ENCODE measurements at regions not wholly inside any gene's neighbourhood (a gene's known extent, or its start where the extent isn't known, plus 50 kb on each side); places are given as distances from the start of the nearest gene placed in this dataset.

DNA sequence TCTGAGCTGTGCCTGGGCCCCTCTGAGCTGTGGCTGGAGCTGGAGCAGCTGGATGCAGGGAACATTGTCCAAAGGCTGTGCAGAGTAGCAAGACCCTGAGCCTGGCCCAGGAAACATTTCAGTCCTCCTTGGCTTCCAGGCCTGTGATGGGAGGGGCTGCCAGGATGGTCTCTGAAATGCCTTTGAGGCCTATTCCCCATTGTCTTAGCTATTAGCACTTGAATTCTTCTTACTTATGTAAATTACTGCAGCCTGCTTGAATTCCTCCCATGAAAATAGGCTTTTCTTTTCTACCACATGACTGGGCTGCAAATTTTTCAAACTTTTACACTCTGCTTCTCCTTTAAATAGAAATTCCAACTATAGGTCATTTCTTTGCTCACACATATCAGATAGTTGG lies 349.8 kb upstream of the KLHL4 start:
- TF ChIP-seq, protein P1, sequence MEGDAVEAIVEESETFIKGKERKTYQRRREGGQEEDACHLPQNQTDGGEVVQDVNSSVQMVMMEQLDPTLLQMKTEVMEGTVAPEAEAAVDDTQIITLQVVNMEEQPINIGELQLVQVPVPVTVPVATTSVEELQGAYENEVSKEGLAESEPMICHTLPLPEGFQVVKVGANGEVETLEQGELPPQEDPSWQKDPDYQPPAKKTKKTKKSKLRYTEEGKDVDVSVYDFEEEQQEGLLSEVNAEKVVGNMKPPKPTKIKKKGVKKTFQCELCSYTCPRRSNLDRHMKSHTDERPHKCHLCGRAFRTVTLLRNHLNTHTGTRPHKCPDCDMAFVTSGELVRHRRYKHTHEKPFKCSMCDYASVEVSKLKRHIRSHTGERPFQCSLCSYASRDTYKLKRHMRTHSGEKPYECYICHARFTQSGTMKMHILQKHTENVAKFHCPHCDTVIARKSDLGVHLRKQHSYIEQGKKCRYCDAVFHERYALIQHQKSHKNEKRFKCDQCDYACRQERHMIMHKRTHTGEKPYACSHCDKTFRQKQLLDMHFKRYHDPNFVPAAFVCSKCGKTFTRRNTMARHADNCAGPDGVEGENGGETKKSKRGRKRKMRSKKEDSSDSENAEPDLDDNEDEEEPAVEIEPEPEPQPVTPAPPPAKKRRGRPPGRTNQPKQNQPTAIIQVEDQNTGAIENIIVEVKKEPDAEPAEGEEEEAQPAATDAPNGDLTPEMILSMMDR (IDR thresholded peaks at IDR 0.05) = no peak
- TF ChIP-seq POLR2AphosphoS5 (IDR thresholded peaks at IDR 0.05; ENCODE audit: low read depth, low read length) (no peak), TCF7L2 (IDR thresholded peaks at IDR 0.05; ENCODE audit: low read depth, low read length) (no peak)

Data from Panc1 (cell line).